Hepatocyte (in vitro differentiated cells): ENCODE measurements at regions not wholly inside any gene's neighbourhood (a gene's known extent, or its start where the extent isn't known, plus 50 kb on each side); places are given as distances from the start of the nearest gene placed in this dataset.

Experiments used
- DNase-seq: peaks from one replicate; pipeline ENCODE4 v3.0.0-alpha.2; 2016; ENCODE audit warnings: low spot score
- H2AFZ ChIP-seq: fragments of 200-600 bp; sonication (generic); 2 replicates; pipeline ENCODE4 v1.6.0; 2016; ENCODE audit warnings: antibody characterized with exemption, mild to moderate bottlenecking
- H3K27ac ChIP-seq: fragments of 200-600 bp; sonication (generic); 2 replicates; pipeline ENCODE4 v1.5.1; 2016; ENCODE audit warnings: mild to moderate bottlenecking
- H3K27me3 ChIP-seq: fragments of 200-600 bp; sonication (generic); 2 replicates; pipeline ENCODE4 v1.6.1; 2016
- H3K36me3 ChIP-seq: fragments of 200-600 bp; sonication (generic); replicated peaks from 2 replicates; pipeline ENCODE4 v1.5.1; 2016; ENCODE audit warnings: low read depth; ENCODE audit not compliant: insufficient read depth
- H3K4me1 ChIP-seq: fragments of 200-600 bp; sonication (generic); 2 replicates; pipeline ENCODE4 v1.5.1; 2016; ENCODE audit warnings: mild to moderate bottlenecking, moderate library complexity; ENCODE audit not compliant: insufficient read depth
- H3K4me2 ChIP-seq: fragments of 200-600 bp; sonication (generic); 2 replicates; pipeline ENCODE4 v1.6.0; 2016
- H3K4me3 ChIP-seq: fragments of 200-600 bp; sonication (generic); 2 replicates; pipeline ENCODE4 v1.5.1; 2016; ENCODE audit warnings: mild to moderate bottlenecking
- H3K79me2 ChIP-seq: fragments of 200-600 bp; sonication (generic); 2 replicates; pipeline ENCODE4 v1.6.0; 2017; ENCODE audit warnings: mild to moderate bottlenecking
- H3K9me2 ChIP-seq: fragments of 200-600 bp; sonication (generic); replicated peaks from 2 replicates; pipeline ENCODE4 v1.6.0; 2017; ENCODE audit warnings: mild to moderate bottlenecking; ENCODE audit not compliant: insufficient read depth
- H3K9me3 ChIP-seq: fragments of 200-600 bp; sonication (generic); 2 replicates; pipeline ENCODE4 v1.5.1; 2016; ENCODE audit warnings: low read depth, mild to moderate bottlenecking
- H4K20me1 ChIP-seq: fragments of 200-600 bp; sonication (generic); 2 replicates; pipeline ENCODE4 v1.6.0; 2016; ENCODE audit warnings: mild to moderate bottlenecking; ENCODE audit not compliant: insufficient read depth, poor library complexity, severe bottlenecking
- CTCF ChIP-seq: fragments of 200-600 bp; sonication (generic); IDR thresholded peaks from 2 replicates; pipeline ENCODE4 v1.5.1; 2016; ENCODE audit warnings: antibody characterized with exemption, mild to moderate bottlenecking; ENCODE audit not compliant: poor library complexity
- EZH2 ChIP-seq: fragments of 200-600 bp; sonication (generic); IDR thresholded peaks from 2 replicates; pipeline ENCODE4 v1.6.1; 2016; ENCODE audit warnings: antibody characterized with exemption, mild to moderate bottlenecking, borderline replicate concordance
- EZH2phosphoT487 ChIP-seq: fragments of 200-600 bp; sonication (generic); IDR thresholded peaks from one replicate; pipeline ENCODE4 v1.6.1; 2018; ENCODE audit warnings: antibody characterized with exemption, mild to moderate bottlenecking, low read depth, moderate library complexity; ENCODE audit not compliant: unreplicated experiment, severe bottlenecking
- WGBS: methylation state at CpG from one replicate; pipeline ENCODE4 v1.1.6; 2016; ENCODE audit warnings: low lambda C conversion rate; ENCODE audit errors: missing lambda C conversion rate; 5-methylcytosine and 5-hydroxymethylcytosine counted together

GRCh38 chr18:45320724-45321123, 294.6 kb upstream of the SLC14A2 start:
- WGBS = 81% methylated on average over 3 of the region's 3 CpGs
- Histone ChIP-seq H3K9me2 (no peaks in the 10 kb centered on the region), H3K4me1 (peaks cover 12% of the 10 kb centered on the region), H4K20me1 (no peaks in the 10 kb centered on the region), H3K9me3 (no peaks in the 10 kb centered on the region), H3K36me3 (no peaks in the 10 kb centered on the region), H2AFZ (no peak overlapping the region), H3K79me2 (no peaks in the 10 kb centered on the region), H3K27me3 (no peaks in the 10 kb centered on the region), H3K4me2 (no peak overlapping the region), H3K27ac (peak overlapping the region; percentile 60), H3K4me3 (no peak overlapping the region)
- peak; percentile 52 for DNase-seq
- TF ChIP-seq CTCF (no peak), EZH2phosphoT487 (no peak), EZH2 (no peak)

GRCh38 chr18:45321520-45321919, 293.8 kb upstream of the SLC14A2 start:
- TF ChIP-seq CTCF (no peak), EZH2phosphoT487 (no peak), EZH2 (no peak)
- H3K27me3 ChIP-seq = no peaks in the 10 kb centered on the region
- H3K27ac ChIP-seq = peak overlapping the region; percentile 60
- no peaks in the 10 kb centered on the region for H4K20me1 ChIP-seq
- H3K79me2 ChIP-seq = no peaks in the 10 kb centered on the region
- WGBS = 44% methylated on average over 8 of the region's 8 CpGs
- H3K36me3 ChIP-seq = no peaks in the 10 kb centered on the region
- no peaks in the 10 kb centered on the region for H3K9me2 ChIP-seq
- no peaks in the 10 kb centered on the region for H3K9me3 ChIP-seq
- no peak overlapping the region for H3K4me2 ChIP-seq
- H3K4me3 ChIP-seq = no peak overlapping the region
- no peak for DNase-seq
- H2AFZ ChIP-seq = no peak overlapping the region
- H3K4me1 ChIP-seq = peaks cover 12% of the 10 kb centered on the region

GRCh38 chr18:45322343-45322742, 292.9 kb upstream of the SLC14A2 start:
- Histone ChIP-seq H3K9me3 (no peaks in the 10 kb centered on the region), H3K27ac (no peak overlapping the region), H3K4me1 (peaks cover 12% of the 10 kb centered on the region), H3K27me3 (no peaks in the 10 kb centered on the region), H3K4me3 (no peak overlapping the region), H2AFZ (no peak overlapping the region), H4K20me1 (no peaks in the 10 kb centered on the region), H3K9me2 (no peaks in the 10 kb centered on the region), H3K4me2 (no peak overlapping the region), H3K36me3 (no peaks in the 10 kb centered on the region), H3K79me2 (no peaks in the 10 kb centered on the region)
- no peak for DNase-seq
- TF ChIP-seq EZH2 = no peak
- whole genome bisulfite sequencing = 91% methylated on average over 4 of the region's 4 CpGs

- WGBS = 76% methylated on average over 3 of the region's 3 CpGs
- H3K27ac ChIP-seq = peak overlapping the region; percentile 64
These were observed 291.2 kb upstream of the SLC14A2 start for GRCh38 chr18:45324101-45324494.

More at GRCh38 chr18:45324101-45324494, 291.2 kb upstream of the SLC14A2 start:
- H3K79me2 ChIP-seq = no peaks in the 10 kb centered on the region
- H3K4me3 ChIP-seq = no peak overlapping the region
- no peaks in the 10 kb centered on the region for H3K27me3 ChIP-seq
- no peaks in the 10 kb centered on the region for H3K9me2 ChIP-seq
- H4K20me1 ChIP-seq = no peaks in the 10 kb centered on the region
- no peaks in the 10 kb centered on the region for H3K9me3 ChIP-seq
- TF ChIP-seq EZH2 (no peak), EZH2phosphoT487 (no peak), CTCF (no peak)
- H3K4me2 ChIP-seq = peak overlapping the region; percentile 11
- no peak for DNase-seq
- no peaks in the 10 kb centered on the region for H3K36me3 ChIP-seq
- no peak overlapping the region for H2AFZ ChIP-seq
- H3K4me1 ChIP-seq = peaks cover 12% of the 10 kb centered on the region
